ENCODE measurements at regions not wholly inside any gene's neighbourhood (a gene's known extent, or its start where the extent isn't known, plus 50 kb on each side); places are given as distances from the start of the nearest gene placed in this dataset.

DNA sequence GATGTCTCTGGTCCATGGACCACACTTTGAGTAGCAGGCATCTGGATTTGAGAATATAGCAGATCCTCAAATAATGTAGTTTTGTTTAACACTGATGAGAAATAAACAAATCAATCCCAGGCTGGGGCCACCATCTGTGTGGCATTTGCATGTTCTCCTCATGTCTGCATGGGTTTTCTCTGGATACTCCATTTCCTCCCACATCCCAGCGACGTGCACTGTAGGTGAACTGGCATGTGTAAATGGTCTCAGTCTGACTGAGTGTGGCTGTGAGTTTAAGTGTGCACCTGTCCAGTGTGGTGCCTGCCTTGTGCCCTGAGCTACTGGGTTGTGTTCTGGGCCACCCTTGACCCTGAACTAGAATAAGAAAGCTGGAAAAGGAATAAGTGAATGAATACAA is 66.3 kb upstream of the NANOGP8 start:
- no peak overlapping the region for H3K4me3 ChIP-seq (ENCODE audit: low read depth, low read length)
- no peak for DNase-seq (ENCODE audit: low read depth)
- TF ChIP-seq, protein P1, sequence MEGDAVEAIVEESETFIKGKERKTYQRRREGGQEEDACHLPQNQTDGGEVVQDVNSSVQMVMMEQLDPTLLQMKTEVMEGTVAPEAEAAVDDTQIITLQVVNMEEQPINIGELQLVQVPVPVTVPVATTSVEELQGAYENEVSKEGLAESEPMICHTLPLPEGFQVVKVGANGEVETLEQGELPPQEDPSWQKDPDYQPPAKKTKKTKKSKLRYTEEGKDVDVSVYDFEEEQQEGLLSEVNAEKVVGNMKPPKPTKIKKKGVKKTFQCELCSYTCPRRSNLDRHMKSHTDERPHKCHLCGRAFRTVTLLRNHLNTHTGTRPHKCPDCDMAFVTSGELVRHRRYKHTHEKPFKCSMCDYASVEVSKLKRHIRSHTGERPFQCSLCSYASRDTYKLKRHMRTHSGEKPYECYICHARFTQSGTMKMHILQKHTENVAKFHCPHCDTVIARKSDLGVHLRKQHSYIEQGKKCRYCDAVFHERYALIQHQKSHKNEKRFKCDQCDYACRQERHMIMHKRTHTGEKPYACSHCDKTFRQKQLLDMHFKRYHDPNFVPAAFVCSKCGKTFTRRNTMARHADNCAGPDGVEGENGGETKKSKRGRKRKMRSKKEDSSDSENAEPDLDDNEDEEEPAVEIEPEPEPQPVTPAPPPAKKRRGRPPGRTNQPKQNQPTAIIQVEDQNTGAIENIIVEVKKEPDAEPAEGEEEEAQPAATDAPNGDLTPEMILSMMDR (IDR thresholded peaks at IDR 0.05; ENCODE audit: low read depth, low read length, missing control alignments), result no peak

DNA sequence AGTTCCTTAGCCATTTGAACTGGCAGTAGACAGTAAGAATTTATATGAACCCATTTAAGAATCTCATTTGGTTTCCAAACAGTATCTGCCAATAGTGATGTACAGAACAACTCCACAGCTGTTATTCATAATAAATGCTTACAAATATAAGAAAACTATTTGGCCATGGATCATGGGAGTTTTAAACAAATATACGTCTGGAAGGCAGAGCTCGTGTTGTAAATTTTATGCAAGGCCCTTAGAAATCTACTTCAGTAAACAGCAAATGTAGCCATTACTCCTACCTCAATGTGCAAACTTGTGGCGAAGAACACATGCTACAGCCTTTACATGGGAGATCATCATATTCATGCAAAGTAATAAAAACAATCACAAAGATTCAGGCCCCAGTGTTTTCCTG is 65.3 kb upstream of the NANOGP8 start:
- no peak for DNase-seq (ENCODE audit: low read depth)
- no peak overlapping the region for H3K4me3 ChIP-seq (ENCODE audit: low read depth, low read length)
- TF ChIP-seq, protein P1 (IDR thresholded peaks at IDR 0.05; ENCODE audit: low read depth, low read length, missing control alignments), result no peak

DNA sequence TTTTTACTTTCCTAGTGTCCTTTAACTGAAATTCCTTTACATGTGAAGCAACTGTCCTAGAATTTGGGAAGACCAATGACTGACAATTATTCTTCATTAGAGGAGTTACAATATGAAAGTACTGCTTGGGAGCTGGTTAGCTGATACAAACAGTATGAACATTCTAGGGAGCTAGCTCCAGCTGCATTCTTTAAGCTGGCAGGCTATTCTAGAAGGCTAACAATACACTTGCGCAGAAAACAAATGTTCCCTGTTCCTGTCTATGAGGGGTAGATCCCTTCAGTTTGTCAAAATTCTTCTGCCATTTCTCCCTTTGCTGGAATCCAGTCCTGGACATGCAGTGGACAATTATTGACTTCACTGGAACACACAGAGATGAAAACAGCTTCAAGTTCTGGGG is 60.2 kb upstream of the NANOGP8 start:
- no peak overlapping the region for H3K4me3 ChIP-seq (ENCODE audit: low read depth, low read length)
- DNase-seq (ENCODE audit: low read depth), result no peak
- TF ChIP-seq, protein P1 (IDR thresholded peaks at IDR 0.05; ENCODE audit: low read depth, low read length, missing control alignments), result no peak

DNA sequence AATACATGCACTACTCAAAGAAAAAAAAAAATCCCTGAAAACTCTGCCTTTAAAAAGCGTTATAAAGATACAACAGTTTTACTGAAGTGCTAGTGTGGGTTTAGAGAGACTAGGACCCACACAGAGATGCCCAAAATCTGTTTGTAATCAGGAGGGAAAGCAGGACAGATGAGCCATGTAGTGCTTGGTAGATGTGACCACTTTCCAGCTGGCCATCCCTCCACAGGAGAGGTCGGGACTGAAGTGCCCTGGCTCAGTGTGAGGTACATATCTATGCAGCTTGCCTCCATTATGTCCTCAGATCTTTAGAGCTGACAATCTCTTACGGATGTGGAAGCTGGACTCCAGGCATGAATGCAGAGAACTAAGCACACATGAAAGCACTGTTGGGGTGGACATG is 57.5 kb upstream of the NANOGP8 start:
- no peak for DNase-seq (ENCODE audit: low read depth)
- no peak overlapping the region for H3K4me3 ChIP-seq (ENCODE audit: low read depth, low read length)
- TF ChIP-seq, protein P1 (IDR thresholded peaks at IDR 0.05; ENCODE audit: low read depth, low read length, missing control alignments), result no peak

DNA sequence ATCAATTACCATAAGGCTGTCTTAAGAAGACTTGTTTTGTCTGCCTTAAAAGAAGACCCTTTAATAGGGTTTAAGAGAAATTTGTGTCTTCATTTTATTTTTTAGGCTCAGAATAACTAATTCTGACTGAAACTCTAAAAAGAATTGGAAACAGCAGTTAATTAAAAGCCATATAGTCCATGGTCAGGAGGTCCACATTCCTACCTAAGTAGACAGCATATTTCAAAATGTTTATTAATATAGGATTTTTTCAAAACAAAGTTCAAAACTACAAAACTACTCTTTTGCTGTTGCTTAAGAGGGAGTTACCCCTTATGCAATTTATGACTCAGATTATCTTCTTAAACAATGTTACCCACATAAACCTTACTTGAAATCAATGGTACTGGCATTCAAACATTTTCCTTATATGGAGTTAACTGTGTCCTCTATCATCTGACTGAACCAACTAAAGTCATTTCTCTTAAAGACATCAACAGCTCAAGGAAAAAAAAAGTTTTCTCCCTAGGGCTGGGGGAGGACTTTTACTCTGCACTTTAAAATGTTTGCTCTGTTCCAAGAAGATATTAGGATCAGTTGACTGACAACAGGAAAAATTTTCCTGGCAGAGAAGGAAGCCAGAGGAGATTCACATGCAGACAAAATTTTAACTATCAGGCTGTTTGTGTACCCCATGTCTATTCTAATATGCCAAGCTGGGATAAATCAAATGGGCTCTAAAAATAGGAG is 56.8 kb upstream of the NANOGP8 start:
- H3K4me3 ChIP-seq (ENCODE audit: low read depth, low read length), result no peak overlapping the region
- TF ChIP-seq, protein P1 (IDR thresholded peaks at IDR 0.05; ENCODE audit: low read depth, low read length, missing control alignments), result no peak
- no peak for DNase-seq (ENCODE audit: low read depth)

DNA sequence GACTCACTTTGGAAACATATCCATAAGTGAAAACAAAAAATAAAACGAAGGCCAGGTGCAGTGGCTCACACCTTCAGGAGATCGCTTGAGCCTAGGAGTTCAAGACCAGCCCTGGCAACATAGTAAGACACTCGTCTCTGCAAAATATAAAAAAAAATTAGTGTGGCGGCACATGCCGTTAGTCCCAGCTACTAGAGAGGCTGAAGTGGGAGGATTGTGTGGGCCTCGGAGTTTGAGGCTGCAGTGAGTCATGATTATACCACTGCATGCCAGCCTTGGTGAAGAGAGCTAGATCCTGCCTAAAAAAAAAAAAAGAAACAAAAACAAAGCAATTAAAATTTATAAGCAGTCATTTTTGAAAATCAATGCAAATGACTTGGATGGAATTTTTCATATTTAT is 54.7 kb upstream of the NANOGP8 start:
- no peak overlapping the region for H3K4me3 ChIP-seq (ENCODE audit: low read depth, low read length)
- TF ChIP-seq, protein P1 (IDR thresholded peaks at IDR 0.05; ENCODE audit: low read depth, low read length, missing control alignments), result no peak
- no peak for DNase-seq (ENCODE audit: low read depth)

DNA sequence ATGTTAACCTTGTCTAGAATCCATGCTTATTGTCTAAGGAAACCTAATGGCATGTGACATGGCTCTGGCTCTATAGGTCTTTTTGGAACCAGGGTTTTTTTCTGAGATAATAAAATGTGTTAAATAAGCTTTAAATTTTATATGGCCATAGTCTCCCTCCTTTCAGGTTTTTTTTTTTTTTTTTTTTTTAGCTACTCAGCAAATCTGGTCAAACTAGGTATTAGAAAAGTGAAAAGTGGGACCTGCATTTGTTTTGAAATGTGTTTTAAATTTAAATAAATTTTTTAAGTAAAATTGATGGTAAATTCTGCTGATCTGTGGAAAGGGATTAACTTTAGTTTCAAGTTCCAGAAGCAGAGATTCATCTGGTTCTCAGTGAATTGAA is 52.1 kb upstream of the NANOGP8 start:
- no peak for DNase-seq (ENCODE audit: low read depth)
- TF ChIP-seq, protein P1 (IDR thresholded peaks at IDR 0.05; ENCODE audit: low read depth, low read length, missing control alignments), result no peak
- H3K4me3 ChIP-seq (ENCODE audit: low read depth, low read length), result no peak overlapping the region
